KOPT-K1 (cell line): ENCODE measurements at regions not wholly inside any gene's neighbourhood (a gene's known extent, or its start where the extent isn't known, plus 50 kb on each side); places are given as distances from the start of the nearest gene placed in this dataset.
"Not testable (repeated sequence)": the region's sequence is repeated elsewhere in the genome, so short reads cannot be mapped to it uniquely, and the experiment has no call there.

Source experiments
- H3K27ac ChIP-seq: fragments of 200-600 bp; sonication (generic); 2 replicates; pipeline ENCODE4 v1.5.1; 2016; ENCODE audit warnings: antibody characterized with exemption, mild to moderate bottlenecking, low read depth, low read length; ENCODE audit not compliant: poor library complexity, severe bottlenecking
- H3K36me3 ChIP-seq: fragments of 200-600 bp; sonication (generic); 2 replicates; pipeline ENCODE4 v1.5.1; 2017; ENCODE audit warnings: antibody characterized with exemption, mild to moderate bottlenecking, low read length, moderate library complexity; ENCODE audit not compliant: insufficient read depth
- H3K9me3 ChIP-seq: fragments of 200-600 bp; sonication (generic); 2 replicates; pipeline ENCODE4 v1.5.1; 2017; ENCODE audit warnings: antibody characterized with exemption, low read length, mild to moderate bottlenecking; ENCODE audit not compliant: insufficient read depth, poor library complexity, severe bottlenecking

DNA sequence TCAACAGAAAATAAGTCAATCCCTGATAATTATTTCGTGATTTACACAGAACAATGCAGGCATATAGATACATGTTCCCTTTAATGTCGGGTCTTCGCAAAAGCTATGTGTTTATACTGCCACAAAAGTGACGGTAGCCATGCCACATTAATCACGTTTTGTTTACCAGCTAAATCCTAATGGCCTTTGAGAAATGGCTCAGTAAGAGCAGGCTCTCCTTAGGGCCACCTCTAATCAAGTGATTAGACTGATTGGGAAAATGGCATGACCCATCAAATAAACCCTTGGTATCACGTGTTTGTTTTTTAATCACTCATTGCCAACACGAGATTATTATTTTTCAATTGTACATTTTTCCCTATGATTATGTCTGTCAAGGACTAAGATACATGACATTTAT, 102.0 kb upstream of the USP25 start:
- Histone ChIP-seq H3K27ac (no peak overlapping the region), H3K36me3 (no peaks in the 10 kb centered on the region), H3K9me3 (no peaks in the 10 kb centered on the region)

DNA sequence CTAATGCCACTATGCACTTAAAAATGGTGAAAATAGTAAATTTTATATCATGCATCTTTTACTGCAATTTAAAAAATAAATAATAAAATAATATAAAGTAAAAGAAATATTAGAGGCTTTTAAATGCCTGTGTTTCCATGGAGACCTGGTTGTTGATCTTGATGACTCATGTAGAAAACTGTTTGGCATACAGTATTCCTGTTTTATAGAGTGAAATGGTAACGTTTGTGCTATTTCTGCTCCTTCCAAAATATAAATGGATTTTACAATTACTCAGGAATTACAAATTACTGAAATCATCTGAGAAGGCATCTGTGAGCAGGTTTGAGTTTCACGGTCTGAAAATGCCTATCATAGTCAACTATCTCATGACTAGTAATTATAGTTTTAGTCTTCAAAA, 98.4 kb upstream of the USP25 start:
- Histone ChIP-seq H3K27ac (no peak overlapping the region), H3K36me3 (no peaks in the 10 kb centered on the region), H3K9me3 (no peaks in the 10 kb centered on the region)

DNA sequence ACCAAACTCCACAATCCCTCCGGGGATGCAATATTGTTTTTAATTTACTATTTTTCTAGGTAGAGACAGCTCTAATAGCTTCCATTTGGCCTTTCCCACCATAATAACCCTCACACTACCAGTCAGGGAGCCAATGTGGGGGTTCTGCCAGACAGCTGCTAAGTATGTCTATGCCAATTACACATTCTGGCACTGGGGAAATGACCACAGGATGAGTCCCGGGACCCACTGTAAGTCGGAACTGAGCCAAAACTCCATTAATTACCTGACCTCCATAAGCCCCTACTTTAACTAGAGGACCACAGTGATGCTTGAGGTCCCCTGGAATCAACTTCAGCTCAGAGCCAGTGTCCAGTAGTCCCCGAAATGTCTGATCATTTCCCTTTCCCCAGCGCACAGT, 95.2 kb upstream of the USP25 start:
- H3K9me3 ChIP-seq, H3K36me3 ChIP-seq, H3K27ac ChIP-seq: not testable (repeated sequence)

DNA sequence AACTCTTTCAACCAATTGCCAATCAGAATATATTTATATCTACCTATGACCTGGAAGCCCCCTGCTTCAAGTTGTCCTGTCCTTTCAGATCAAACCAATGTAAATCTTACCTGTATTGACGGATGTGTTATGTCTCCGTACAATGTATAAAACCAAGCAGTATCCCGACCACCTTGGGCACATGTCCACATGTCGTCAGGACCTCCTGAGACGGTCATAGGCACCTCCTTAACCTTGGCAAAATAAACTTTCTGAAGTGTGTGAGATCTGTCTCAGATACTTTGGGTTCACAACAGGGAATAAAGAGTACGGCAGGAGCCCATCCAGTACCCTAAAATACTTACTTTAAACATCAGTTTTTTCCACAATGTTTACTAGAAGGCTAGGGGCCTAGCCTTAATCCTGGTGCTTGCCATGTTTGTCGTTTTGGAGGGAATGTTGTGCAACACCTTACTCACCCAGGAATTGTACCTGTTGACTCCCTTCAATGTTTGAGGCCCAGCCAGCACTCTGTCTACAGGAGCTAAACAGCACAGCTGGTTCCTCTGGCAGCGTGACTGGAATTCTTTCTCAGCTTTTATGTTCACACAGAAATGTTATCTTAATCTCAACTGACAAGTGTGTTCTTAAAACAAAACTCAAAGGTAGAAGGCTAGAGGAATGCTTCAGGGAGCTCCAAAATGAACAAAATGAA, 90.8 kb upstream of the USP25 start:
- no peaks in the 10 kb centered on the region for H3K36me3 ChIP-seq
- H3K9me3 ChIP-seq = no peaks in the 10 kb centered on the region
- no peak overlapping the region for H3K27ac ChIP-seq

DNA sequence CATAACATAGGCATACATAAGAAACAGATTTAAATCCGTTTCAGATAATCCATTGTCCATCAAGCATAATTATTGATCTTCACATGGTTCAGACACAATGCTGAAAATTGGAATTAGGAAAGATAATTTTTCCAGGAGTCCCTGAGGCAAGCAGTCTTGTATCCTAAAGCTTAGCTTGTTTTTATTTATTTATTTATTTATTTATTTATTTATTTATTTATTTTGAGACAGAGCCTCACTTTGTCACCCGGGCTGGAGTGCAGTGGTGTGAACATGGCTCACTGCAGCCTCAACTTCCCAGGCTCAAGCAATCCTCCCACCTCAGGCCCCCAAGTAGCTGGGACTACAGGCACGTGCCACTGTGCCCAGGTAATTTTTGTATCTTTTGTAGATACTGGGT, 89.7 kb upstream of the USP25 start:
- not testable (repeated sequence) for H3K36me3 ChIP-seq, H3K27ac ChIP-seq

DNA sequence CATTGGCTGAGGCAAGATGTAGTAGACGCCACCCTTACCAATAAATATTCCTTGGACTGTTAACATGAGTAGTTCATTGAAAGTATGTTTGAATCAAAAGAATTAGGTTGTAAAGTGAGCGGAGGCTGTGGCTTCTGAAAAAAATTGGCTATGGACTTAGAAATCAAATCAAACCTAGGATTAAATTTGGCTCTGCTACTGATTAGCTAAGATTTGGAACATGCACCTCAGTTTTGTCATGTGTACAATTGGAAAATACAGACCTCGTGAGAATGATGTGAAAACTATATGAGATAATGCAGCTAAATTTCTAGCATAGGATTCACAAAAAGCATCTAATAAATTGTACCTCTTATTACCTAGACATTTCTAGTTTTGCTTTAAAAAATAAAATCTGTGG, 85.3 kb upstream of the USP25 start:
- no peaks in the 10 kb centered on the region for H3K9me3 ChIP-seq
- no peak overlapping the region for H3K27ac ChIP-seq
- no peaks in the 10 kb centered on the region for H3K36me3 ChIP-seq

More for the DNA sequence above, 89.7 kb upstream of the USP25 start:
- H3K9me3 ChIP-seq = not testable (repeated sequence)

DNA sequence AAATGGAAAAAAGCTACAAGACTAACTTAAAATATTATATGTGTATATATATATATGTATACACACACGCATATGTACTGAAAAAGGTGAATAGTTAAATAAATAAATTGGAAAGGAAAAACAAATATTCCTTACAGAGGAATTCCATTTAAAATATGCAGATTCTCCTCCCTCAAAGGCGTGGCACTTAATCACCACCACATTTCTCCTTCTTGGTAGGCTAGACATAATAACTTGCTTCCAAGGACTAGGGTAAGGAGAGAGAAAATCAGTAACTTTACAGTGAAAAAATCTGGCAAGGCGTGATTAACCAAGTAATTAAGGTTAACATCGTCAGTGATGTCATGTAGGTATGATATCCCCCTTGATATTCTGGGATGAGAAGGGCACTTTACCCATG, 84.0 kb upstream of the USP25 start:
- Histone ChIP-seq H3K27ac (no peak overlapping the region), H3K9me3 (no peaks in the 10 kb centered on the region), H3K36me3 (no peaks in the 10 kb centered on the region)

DNA sequence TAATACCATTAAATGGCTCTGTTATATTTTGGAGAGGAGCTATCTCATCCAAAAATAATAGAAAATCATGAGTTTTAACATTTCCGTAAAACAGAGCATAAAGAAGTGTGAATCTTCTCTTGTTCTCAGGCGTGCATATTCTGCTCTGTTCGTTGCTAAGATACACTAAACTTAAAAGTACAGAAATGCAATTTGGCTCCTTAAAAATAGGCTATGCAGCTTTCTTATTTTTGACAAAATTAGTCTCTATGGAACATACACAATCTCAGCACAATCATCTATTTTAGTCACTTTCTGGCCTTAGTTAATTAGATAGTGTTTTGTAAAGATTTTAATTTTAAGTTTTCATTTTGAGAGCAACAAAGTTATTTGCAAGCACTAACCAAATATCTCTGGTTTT, 79.0 kb upstream of the USP25 start:
- Histone ChIP-seq H3K27ac (no peak overlapping the region), H3K36me3 (no peaks in the 10 kb centered on the region), H3K9me3 (no peaks in the 10 kb centered on the region)

DNA sequence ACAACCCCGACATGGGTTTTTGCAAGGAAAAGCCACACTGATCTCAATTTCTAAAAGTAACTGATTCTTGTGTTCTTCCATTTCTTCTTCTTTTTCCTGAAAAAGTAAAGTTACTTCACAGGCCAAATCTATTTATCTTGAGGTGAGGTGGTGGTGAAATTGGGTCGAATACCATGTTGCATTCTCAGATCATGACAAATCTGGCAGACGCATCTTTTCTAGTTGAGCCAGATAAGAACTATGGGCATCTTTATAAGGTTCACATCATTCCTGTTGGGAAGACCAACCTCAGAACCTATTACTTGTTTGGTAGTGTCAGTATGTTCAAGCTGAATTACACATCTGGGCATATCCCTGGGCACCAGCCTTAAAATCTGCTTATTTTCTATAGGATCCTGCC, 78.6 kb upstream of the USP25 start:
- Histone ChIP-seq H3K36me3 (no peaks in the 10 kb centered on the region), H3K9me3 (no peaks in the 10 kb centered on the region), H3K27ac (no peak overlapping the region)

DNA sequence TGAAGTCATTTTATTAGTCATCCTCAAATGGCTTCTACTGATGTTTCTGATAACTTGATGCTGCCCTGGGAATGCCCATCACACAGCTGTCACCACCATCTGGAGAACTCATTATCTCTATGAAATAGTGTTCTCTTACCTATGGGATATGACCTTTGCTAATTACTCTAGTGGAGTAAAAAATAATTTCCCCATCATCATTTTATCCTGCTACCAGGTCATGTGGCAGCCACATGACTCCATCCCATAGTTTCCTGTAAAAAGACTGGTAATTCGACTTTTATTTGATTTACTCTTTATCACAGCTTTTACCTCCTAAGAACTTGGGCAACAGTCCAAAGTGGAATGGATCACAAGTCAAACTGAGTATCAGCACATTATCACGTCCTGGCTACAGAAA, 76.1 kb upstream of the USP25 start:
- Histone ChIP-seq H3K9me3 (no peaks in the 10 kb centered on the region), H3K27ac (no peak overlapping the region), H3K36me3 (no peaks in the 10 kb centered on the region)

DNA sequence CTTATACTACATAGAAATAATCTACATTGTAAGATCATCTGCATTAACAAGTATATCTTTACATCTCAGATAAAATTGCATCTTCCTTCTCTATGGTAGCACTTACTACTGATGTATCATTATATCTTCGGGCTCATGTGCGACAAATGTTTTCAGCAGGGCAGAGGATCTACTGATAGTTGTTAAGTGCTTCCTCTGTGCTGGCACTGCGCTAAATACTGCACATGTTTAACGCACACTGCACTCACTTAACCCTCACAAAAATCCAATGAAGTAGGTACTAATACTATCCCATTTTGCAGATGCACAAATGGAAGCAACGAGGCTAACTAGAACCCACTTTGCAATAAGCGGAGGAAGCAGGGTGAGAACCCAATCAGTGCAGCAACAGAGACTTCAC, 75.6 kb upstream of the USP25 start:
- Histone ChIP-seq H3K27ac (no peak overlapping the region), H3K36me3 (no peaks in the 10 kb centered on the region), H3K9me3 (no peaks in the 10 kb centered on the region)

DNA sequence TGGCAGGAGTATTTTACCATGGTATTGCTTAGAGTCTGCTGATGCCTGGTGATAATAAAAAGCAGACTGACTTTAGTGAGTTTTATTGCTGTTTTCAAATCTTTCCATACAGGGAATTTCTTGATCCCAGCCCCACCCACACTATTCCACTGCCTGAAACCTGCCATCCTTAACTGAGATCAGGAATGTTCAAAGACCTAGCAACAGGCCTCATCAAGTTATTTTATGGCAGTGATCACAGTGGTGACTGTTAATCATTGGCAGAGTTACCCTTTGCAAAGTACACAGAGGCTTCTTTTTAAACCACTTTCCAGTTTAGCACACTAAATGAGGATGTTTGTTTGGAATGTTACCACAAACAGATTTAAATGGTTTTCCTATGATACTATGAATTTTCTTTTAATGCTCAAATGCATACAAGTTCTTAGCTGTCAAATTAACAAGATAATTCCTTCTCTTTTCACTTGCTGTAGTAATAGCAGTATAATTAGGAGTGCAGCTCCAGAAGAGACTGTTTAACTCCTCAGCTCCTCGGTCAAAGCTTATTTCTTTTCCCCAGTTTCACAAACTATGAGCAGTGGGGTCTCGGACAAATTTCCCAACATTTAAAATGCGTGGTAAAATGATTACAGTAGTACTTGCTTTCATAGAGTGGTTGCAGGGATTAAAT, 69.9 kb upstream of the USP25 start:
- Histone ChIP-seq H3K36me3 (no peaks in the 10 kb centered on the region), H3K27ac (no peak overlapping the region), H3K9me3 (no peaks in the 10 kb centered on the region)

DNA sequence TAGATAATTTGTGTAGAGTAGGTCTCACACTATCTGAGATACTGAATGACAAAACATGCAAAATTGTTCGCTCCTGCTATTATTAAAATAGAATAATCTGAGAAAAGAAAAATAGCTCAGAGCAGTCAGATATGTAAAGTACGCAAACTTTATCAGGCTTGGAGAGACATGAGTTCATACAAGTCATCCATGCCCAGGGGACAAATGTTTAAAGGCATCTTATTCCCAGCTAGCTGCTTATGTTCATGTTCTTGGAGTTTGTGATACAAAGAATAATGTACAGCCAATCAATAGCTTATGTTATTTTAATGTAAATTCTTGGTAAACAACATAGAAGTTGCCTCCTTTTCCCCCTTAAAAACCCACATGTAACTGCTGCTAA, 69.4 kb upstream of the USP25 start:
- H3K36me3 ChIP-seq = no peaks in the 10 kb centered on the region
- no peak overlapping the region for H3K27ac ChIP-seq
- no peaks in the 10 kb centered on the region for H3K9me3 ChIP-seq

DNA sequence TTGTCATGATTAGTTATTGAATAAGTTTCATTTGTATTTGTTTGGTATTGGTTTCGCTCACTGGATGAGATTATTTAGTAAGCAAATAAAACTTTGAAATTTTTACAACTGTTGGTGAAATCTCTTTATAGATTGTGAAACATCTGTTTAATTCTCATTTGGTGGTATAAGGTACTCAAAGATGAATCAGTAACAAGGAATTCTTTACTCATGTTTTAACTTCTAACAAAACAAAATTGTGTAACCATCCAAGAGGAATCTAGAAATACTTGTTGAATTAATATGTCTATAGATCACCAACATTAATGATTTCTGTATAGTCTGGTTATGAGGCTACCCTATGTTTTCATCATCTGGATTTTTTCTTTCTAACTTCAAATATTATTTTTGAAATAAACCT, 62.8 kb upstream of the USP25 start:
- Histone ChIP-seq H3K27ac (no peak overlapping the region), H3K36me3 (no peaks in the 10 kb centered on the region), H3K9me3 (no peaks in the 10 kb centered on the region)

DNA sequence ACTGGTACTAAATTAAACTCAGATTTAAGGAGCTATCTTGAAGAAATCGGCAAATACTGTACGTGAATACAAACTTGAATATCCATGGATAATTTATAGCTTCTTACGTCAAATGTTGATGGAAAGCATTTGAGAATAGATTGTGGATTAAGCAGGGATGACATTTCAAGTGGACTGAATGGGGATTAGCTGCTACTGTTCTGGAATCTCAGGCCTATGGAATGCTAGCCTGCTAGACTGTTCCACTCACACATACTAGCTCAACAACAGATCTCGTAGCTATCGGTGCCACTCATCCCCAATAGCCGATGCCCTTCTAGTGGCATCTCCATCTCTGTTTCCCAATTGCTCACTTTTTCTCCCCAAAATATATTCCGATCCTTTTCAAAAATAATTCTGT, 62.0 kb upstream of the USP25 start:
- Histone ChIP-seq H3K36me3 (no peaks in the 10 kb centered on the region), H3K9me3 (no peaks in the 10 kb centered on the region), H3K27ac (no peak overlapping the region)

DNA sequence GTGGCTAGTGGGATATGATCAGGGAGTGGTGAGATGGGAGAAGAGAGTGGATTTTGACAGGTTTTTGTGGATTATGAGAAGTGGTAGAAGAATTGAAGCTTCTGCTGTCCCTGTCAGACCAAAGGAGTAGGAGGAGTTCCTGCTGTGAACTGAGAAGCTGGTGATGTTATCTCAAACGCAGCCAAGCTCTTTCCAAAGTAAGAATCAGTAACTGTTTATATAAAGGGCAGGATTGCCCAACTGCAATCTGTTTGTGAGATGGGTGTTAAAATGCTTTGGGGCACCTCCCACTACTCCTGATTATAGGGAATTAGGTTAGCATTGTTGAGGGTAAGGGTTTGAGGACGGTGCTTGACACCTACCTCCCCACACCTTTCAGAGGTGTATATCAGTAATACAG, 60.5 kb upstream of the USP25 start:
- H3K9me3 ChIP-seq = no peaks in the 10 kb centered on the region
- H3K27ac ChIP-seq = no peak overlapping the region
- no peaks in the 10 kb centered on the region for H3K36me3 ChIP-seq
